MM.1S (cell line): ENCODE measurements at regions not wholly inside any gene's neighbourhood (a gene's known extent, or its start where the extent isn't known, plus 50 kb on each side); places are given as distances from the start of the nearest gene placed in this dataset.

Source experiments
- CTCF ChIP-seq: fragments of 300-600 bp; sonication (generic); IDR thresholded peaks from 2 replicates; pipeline ENCODE4 v1.5.1; 2016; ENCODE audit warnings: antibody characterized with exemption, low read length, mixed read lengths
- EZH2 ChIP-seq: fragments of 300-600 bp; sonication (generic); optimal IDR thresholded peaks from 2 replicates; pipeline ENCODE3; 2017; ENCODE audit warnings: low read depth, mild to moderate bottlenecking, antibody characterized with exemption, low read length, mixed read lengths

DNA sequence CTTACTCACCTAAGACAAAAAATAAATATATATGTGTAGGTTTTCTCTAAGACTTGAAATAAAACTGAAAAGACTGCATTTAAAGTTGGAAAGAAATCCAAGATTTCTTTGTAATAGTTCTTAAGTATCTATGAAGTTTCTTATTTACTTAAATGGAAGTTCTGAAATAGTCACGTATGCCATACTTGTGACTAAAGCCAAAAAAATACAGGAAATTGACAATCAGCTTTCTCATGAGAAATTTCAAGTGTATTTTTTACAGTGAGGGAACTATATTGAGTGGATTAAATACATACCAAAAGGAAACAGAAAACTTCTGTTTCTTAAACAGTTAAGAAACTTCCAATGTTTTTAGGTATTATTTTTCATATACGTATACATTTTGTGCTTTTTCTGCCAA lies 188.1 kb downstream of the DPY19L2 start:
- TF ChIP-seq CTCF (no peak), EZH2 (no peak)
